Left hindlimb (tissue), 1 donor: ENCODE measurements at regions not wholly inside any gene's neighbourhood (a gene's known extent, or its start where the extent isn't known, plus 50 kb on each side); places are given as distances from the start of the nearest gene placed in this dataset.
"Not testable (repeated sequence)": the region's sequence is repeated elsewhere in the genome, so short reads cannot be mapped to it uniquely, and the experiment has no call there.

Source experiments
- DNase-seq: peaks from one replicate; pipeline ENCODE4 v3.0.0-alpha.2; 2018

DNA sequence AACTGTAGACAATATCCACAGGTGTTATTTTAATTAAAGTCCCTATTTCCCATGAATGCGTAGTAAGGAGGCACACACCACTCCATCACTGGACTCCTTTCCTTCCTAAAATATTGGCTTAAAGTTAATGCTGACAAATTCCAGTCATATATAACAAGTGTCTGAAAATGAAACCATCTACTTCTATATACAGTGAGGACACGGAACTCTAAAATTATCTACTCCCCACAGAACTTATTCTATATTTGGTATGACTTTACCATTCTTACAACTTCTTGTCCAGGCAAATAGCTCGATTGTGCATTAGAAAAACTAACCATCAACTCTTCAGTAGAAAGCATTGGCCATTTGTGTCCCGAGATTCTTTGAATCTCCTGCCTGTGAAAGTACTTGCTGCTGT, 1560.2 kb downstream of the EFNB2 start:
- no peak for DNase-seq

DNA sequence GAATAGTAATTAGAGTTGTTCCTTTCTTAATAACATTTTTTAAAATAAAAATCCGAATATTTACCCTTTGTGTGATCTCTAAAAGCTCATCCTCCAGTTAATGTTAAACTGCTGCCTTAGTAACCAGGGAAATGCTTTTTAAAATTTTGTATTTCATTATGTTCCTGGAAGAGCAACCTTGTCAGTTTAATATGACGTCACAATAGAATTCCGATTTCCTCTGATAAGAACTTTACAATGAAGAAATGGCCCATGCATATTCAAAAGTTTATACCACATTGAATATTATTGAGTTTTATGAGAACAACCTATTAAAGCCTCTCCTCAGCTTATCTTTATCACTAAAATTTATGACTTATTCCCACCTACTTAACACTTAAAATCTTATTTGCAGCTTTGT, 1566.6 kb downstream of the EFNB2 start:
- no peak for DNase-seq

DNA sequence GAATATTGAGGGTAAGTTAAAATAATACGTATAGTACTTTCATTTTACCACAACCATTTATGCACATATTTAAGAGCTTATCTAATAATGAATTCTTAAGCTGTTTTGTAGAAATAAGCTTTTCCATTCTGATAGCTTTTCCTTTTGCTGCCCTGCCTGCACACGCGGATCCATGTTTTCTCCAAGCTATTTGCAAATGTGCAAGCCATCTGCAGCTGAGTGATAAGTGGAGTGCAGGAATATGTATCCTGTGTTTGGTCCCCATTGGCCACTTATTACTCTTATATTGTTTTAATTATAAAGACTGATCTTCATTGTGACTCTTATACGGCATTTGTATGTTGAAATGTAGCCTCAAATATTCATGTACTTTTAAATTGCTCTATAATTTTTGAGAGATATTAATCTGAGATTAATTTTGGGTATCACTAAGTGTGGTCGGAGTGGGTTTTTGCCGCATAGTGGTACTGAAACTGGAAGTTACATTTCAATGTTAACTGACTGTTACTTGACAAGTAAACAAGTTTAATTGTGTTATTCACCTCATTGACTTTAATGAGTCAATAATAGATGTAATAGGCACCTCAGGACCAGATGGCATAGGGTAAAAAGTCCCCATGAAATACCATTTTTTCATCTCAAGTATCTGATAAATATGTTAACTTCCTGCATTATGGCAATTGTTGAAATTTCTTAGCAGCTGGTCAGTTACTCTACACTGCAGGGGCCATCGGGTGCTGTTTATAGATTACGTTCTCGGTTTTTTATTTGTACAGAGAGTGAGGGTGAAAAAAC, 1567.4 kb downstream of the EFNB2 start:
- no peak for DNase-seq

DNA sequence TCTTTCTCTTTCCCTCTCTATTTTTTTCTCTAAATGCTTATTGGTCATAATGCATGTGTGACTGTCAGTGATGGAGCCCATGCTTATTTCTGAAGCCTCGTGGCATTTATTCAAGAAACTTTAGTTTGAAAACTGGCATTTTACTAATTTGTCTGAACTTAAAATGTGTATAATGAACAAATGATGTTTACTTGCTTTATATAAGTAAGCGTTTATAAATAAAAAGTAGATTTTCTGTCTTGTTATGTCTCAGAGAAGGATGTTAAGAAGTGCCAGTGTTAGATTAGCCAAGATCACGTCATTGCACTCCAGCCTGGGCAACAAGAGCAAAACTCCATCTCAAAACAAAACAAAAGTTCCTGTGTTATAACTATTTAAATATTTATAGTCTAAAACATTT, 1568.1 kb downstream of the EFNB2 start:
- no peak for DNase-seq

DNA sequence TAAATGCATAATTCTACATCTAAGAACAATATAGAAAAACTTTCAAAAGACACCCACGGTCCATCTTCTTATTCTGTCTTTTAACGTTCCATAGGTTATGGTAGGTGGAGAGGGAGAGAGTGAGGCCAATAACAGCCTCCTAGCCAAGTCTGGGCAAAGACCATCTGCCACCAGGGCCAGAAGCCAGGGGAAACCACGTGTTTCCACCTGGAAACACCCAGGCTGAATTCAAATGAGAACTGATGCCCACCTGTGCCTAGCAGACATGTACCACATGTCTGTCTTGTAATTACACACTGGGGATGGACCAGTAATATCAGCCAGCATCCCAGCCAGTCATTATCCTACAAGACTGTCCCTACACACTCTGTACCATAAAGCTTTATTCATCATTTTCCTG, 1573.1 kb downstream of the EFNB2 start:
- DNase-seq = no peak

DNA sequence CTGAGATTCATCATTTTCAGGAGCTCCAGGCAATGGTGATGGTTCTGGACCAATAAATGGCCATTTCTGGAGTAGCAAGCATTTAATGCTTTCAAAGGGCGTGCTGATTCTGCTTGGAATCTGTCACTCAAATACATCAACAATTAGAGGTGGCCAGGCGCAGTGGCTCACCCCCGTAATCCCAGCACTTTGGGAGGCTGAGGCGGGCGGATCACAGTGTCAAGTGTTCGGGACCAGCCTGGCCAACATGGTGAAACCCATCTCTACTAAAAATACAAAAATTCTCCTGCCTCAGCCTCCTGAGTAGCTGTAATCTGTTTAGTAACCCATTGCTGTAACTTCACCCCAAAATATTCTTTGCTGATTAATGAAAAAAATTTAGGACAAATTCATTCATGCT, 1574.2 kb downstream of the EFNB2 start:
- no peak for DNase-seq

DNA sequence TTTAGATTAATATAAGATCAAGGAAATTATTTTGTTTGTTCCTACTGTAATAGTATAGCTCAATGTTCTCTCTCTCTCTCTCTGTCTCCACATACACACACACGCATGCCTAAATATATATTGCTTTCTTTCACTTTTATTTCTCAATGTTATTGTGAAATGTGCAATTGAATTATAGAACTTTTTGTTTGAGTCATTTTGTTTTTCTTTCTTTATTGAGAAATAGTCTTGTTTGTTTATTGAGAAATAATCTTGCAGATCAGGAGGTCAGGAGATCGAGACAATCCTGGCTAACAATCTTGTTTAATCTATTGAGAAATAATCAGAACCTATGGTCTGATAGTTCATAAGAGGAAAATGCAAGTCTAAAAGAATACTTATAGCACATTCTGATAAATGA, 1581.3 kb downstream of the EFNB2 start:
- no peak for DNase-seq

DNA sequence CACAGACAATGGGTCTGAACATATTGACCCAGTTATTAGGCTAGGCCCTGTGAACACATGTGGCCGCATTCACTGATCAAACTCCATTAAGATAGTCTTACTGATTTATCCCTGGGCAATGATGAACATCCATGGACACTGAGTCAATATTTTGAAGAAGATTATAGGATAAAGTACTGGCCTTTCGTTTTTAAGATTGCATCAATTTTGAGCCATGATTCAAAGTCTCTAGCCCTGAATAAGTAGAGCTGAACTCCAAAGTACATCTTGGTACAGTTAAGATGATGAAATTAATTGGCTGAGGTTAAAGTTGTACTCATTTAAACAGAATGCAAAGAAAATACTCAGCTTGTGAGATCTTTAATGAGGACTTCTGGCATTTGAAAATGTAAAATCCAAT, 1581.9 kb downstream of the EFNB2 start:
- DNase-seq = no peak

DNA sequence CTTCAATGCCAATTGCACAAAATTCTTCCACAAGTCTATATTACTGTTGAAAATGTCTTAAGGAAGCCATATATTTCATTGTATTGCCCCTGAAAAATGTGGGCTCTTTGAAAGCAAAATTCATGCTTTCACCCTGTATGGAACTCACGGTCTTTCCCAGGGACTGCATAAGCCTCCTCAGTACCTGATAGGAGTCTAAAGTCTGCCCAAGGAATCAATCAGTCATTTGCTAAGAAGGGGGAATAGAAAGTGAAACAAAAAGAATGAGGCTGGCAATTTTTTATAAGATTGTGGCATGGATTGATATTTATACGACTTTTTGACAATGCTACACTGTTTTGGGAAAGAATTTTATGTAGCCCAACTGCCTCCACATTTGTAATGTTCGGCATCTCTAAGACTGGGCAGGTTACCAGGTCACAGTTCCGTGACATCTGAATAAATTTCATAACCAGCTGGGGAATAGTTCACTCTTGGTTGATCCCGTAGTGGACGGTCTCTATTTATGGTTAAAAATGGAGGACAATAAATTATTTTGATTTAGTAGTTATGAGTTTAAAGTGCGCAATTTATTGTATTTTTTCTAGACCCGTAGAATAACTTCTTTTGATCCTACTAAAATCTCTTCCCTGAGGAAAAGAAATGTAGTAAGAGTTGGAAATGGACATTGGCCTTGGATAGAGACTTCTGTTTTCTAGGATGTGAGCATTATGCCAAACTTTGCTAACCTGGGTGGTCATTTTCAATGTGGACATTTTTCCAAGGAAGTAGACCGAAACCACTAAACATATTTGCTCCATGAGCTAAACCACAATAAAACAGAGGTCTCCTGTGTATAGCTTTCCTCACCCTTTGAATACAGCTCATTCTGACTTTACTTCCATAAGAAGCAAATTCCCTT, 1585.4 kb downstream of the EFNB2 start:
- DNase-seq = no peak

DNA sequence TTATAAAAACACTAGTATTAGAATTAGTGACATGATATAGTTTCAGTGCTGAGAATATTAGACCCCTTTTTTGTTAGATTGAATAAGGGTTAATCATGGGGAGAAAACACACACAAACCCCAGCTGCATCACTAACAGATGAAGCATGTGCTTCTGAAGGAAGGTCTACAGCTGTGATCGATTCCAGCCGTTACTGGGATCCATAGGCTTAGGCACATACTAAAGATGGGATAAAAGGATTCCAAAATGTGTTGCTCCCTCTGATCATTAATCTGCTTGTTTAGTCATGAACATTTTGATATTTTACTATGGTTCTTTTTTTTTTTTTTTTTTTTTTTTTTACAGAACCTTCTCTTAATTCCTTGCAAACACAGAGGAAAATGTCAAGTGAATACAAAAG, 1591.3 kb downstream of the EFNB2 start:
- DNase-seq = no peak

DNA sequence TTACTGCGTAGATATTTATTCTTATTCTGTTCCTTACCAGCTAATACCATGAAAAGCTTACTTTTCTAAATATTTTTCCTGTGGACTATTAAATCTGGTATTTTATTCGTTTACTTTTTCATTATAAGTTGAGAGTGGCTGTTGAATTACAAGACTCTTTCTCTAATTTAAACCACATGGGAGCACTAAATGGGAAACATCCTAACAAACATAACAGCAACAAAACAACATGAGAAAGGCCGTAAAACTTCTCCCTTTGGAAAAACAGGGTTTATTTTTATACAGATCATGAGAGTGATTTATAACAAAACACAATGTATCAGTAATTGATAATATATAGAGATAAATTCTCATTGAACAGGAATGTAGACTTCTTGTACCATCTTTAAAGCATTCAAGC, 1592.1 kb downstream of the EFNB2 start:
- DNase-seq = no peak

DNA sequence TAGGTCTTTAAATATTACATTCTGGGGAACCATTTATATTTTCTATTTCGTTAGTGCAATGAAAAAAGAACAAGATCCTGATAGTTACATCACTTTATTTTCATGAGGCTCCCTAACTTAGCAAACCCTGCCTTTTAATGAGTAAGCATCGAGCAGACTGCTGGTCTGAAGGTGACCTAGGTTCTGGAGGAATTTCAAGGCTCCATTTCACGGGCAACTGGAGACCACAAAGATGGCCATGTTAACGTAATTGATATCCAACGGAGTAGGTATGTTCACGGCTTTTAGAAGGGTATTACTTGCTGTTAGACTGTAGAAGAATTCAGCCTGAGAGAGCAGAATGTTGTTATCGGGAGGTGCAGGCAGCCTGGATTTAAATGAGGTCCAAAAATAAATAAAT, 1597.6 kb downstream of the EFNB2 start:
- DNase-seq = no peak

DNA sequence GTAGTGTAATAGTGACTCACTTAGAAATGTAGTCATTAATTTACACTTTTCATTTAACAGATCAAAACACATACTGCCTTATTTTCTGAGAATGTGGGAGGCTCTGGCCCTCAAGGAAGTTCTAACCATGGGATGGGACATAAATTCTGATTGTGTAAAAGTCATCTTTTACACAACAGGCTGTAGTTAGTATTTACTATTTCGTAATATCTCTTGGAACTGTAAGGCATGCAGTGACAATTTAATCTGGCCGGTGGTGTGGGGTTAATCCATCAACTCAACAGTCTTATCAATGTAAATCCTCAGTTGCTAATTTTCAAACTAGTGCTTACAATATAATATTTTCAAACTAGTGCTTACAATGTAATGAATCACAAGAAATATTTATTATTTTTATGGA, 1599.2 kb downstream of the EFNB2 start:
- no peak for DNase-seq

DNA sequence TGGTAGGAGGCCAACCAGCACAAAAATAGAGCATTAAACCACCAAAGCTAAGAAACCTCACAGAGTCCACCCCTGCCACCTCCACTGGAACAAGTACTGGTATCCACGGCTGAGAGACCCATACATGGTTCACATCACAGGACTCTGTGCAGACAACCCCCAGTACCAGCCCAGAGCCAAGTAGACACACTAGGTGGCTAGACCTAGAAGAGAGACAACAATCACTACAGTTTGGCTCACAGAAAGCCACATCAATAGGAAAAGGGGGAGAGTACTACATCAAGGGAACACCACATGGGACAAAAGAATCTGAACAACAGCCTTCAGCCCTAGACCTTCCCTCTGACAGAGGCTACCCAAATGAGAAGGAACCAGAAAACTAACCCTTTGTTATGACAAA, 1614.9 kb downstream of the EFNB2 start:
- not testable (repeated sequence) for DNase-seq

DNA sequence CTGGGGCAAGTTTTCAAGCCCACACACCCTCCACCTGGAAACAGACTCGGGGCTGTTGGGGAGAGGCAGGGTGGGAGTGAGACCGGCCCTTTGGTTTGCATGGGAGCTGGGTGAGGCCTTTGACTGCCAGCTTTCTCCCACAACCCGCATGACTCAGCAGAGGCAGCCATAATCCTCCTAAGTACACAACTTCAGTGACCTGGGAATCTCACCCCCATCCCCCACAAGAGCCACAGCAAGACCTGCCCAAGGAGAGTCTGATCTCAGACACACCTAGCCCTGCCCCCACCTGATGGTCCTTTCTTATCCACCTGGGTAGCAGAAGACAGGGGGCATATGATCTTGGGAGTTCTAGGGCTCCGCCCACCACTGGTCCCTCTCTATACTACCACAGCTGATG, 1615.4 kb downstream of the EFNB2 start:
- DNase-seq = no peak

DNA sequence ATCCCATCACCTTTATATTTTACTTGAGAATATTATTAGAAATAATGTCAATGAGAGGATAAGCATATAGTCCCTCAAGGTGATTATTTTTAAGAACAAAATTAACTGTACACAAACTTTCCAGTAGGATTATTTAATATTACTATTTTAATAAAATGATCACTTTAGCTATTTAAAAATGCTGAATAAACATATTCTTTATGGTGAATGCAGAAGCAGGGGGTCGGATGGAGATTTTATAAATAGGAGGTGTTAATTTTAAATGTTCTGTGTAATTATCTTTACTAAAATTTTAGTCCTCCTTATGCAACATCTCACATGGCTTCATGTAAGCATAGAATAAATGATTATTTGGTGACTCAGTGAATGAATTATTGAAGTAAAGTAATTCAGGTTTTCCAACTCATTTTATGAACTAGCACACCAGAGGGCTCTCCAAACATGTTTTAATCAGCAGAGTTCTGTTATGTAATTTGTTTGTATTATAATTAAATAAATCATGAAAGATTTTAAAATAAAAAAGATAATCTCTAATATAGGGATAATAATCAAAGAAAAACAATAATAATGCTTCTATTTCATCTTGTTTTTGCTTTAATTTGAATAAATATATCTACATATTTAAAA, 1635.2 kb downstream of the EFNB2 start:
- no peak for DNase-seq

DNA sequence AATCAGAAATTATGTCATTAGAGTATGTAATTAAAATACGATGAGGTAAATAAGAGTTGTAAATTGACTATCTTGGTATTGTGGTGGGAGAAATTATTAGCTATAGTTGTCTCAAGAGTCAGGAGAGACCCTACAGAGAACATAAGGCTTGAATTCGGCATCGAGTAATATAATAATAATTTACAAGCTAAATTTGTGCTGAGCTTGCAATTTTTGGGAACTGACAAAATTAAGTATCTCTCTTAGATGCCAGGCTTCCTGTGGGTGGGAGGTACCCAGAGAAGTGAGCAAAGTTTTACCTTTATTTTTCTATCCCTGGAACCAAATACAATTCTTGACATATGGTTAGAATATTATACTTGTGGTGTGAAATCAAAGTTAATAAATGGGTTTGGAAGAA, 1637.0 kb downstream of the EFNB2 start:
- no peak for DNase-seq

DNA sequence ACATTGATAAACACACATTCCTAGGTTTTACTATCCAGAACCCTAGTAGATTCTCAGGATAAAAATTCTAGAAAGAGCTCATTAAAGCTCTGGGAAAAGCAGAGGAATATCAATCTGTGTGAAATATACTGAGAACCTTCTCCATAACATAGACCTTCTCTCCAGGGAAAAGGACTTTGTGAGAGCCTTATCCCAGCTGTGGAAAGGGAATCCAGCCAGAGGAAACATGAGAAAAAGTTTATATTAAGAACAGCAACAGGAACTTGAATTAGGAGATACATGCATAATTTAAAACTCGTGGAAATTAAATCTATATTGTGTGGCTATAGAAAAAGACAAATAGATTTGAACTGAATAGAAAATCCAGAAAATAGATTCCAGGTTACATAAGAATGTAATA, 1639.9 kb downstream of the EFNB2 start:
- DNase-seq = no peak

DNA sequence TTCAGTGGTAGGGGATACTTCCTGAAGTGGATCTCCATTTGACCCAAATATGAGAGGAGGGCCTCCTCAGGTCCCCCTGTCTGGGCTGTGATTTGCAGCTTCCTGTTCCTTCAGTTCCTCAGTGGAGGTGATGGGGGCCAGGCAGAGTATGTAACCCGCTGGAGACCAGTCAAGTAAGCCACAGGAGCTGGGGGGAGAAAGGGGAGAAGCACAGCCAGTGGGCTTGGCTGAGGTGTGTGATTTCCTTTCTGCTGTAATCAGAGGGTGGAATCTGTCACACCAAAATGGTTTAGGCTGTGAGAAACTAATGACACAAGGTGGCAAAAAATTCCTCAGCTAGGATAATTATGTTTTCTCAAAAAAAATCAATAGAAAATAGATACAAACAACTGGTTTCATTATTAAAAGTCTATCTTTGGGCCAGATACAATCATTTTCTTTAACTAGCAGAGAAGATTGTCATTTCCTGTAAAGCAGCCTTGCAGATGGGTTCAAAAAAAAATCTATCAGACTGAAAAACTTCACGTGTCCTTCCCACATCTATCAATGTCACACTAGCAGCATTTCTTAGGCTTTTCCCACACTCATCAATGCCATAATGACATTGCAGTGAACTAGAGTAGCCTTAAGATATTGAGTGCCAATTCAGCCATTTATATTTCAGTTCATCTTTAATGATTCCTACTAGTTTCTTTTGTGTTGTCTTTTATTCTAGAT, 1660.3 kb downstream of the EFNB2 start:
- DNase-seq = no peak

DNA sequence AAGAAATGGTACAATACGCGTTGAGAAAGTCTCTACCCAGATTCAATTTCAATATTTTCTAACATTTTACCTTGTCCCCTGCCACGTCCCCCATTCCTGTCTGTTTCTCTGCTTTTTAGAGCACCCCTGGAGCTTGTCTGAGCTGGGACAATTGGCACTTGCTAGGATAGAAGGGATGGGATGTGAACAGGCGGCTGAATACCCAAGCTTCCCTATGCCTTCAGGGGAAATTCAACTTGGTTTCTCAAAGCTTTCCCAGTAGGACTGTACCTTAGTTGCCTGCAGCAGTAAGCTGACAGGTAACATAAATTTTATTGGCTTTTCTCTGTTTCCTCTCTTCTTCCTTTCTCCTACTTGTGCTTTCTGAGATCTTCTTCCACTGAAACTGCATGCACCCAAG, 1663.3 kb downstream of the EFNB2 start:
- no peak for DNase-seq

DNA sequence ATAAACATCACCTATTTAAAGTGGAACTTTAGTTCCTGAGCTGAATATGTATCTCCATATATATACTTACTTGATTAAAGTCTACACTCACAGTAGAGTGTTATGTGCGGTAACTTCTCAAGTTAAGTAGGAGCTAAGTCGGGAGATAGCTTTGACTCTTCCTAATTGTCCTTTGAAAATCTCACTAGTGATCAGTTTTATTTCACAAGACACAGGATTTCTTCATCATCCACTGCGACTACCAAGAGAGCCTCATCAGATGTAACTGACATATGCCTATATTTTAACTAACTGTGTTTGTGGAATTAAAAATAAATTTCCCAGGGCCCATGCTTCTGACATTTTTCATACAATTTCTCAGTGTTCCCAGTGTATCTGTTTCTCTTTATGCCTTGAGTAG, 1664.0 kb downstream of the EFNB2 start:
- no peak for DNase-seq

DNA sequence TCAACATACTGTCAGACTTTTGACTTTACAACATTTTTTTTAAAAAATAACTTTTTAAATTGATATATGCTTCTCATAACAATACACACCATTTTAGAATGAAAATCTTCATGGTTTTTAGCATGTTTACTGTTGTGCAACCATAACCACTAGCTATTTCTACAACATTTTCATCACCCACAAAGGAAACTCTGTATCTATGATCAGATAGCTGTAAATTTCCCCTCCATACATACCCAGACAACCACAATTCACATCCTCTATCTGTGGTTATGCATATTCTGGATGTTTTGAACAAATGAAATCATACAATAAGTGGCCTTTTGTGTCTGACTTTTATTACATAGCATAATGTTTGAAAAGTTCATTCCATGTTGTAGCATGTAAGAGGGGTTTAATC, 1666.0 kb downstream of the EFNB2 start:
- no peak for DNase-seq

DNA sequence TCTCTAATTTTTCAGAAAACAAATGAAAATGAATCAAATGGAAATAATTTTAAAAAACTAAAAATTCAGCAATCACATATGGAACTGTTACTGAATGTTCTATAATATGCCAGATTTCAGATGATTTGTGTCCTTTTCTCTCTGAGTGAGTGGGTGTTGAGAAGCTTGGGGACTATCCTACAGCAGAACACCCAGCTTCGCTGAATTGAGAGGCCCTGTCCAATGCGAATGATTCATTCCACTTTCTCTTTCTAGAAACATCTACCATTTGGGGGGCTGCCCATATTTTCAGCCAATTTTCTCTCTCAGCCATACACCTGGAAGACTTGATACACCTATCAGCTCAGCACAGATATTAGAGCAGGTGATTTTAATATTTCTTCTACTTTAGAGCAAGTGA, 1666.7 kb downstream of the EFNB2 start:
- no peak for DNase-seq
